GM23338 (cell line): ENCODE measurements at regions not wholly inside any gene's neighbourhood (a gene's known extent, or its start where the extent isn't known, plus 50 kb on each side); places are given as distances from the start of the nearest gene placed in this dataset.

Experiments
- ATAC-seq: fragments of 200-7000 bp; cut with Tn5 transposase; 3 replicates; pipeline ENCODE4 v1.9.1; 2020
- DNase-seq: peaks from one replicate; pipeline ENCODE4 v3.0.0-alpha.2; 2015; ENCODE audit warnings: low spot score
- H2AFZ ChIP-seq: fragments of 200-600 bp; sonication (generic); 2 replicates; pipeline ENCODE4 v1.8.0; 2016; ENCODE audit warnings: antibody characterized with exemption, mild to moderate bottlenecking, moderate library complexity
- H3F3A ChIP-seq: fragments of 200-600 bp; sonication (generic); replicated peaks from 2 replicates; pipeline ENCODE4 v1.8.0; 2017; ENCODE audit warnings: antibody characterized with exemption, mixed run types, low read depth
- H3K27ac ChIP-seq: fragments of 200-600 bp; sonication (generic); 2 replicates; pipeline ENCODE4 v1.6.1; 2016; ENCODE audit warnings: low read depth
- H3K27me3 ChIP-seq: fragments of 200-600 bp; sonication (generic); 2 replicates; pipeline ENCODE4 v1.8.0; 2016; ENCODE audit warnings: mild to moderate bottlenecking, mixed run types, moderate library complexity; ENCODE audit not compliant: insufficient read depth
- H3K36me3 ChIP-seq: fragments of 200-600 bp; sonication (generic); 2 replicates; pipeline ENCODE4 v1.8.0; 2016; ENCODE audit warnings: mild to moderate bottlenecking; ENCODE audit not compliant: insufficient read depth
- H3K4me1 ChIP-seq: fragments of 200-600 bp; sonication (generic); 2 replicates; pipeline ENCODE4 v1.8.0; 2016; ENCODE audit warnings: mild to moderate bottlenecking, moderate library complexity; ENCODE audit not compliant: insufficient read depth
- H3K4me2 ChIP-seq: fragments of 200-600 bp; sonication (generic); 2 replicates; pipeline ENCODE4 v1.7.1; 2017; ENCODE audit warnings: mixed run types
- H3K4me3 ChIP-seq: fragments of 200-600 bp; sonication (generic); 2 replicates; pipeline ENCODE4 v1.6.1; 2016; ENCODE audit warnings: mixed run types
- H3K79me2 ChIP-seq: fragments of 200-600 bp; sonication (generic); replicated peaks from 2 replicates; pipeline ENCODE4 v1.8.0; 2017; ENCODE audit warnings: mild to moderate bottlenecking; ENCODE audit not compliant: insufficient read depth
- H3K9me2 ChIP-seq: fragments of 200-600 bp; sonication (generic); 2 replicates; pipeline ENCODE4 v1.8.0; 2017; ENCODE audit not compliant: insufficient read depth
- H4K20me1 ChIP-seq: fragments of 200-600 bp; sonication (generic); replicated peaks from 2 replicates; pipeline ENCODE4 v1.8.0; 2017; ENCODE audit warnings: mild to moderate bottlenecking; ENCODE audit not compliant: insufficient read depth
- H3K27ac Mint-ChIP-seq: 2 replicates; pipeline ENCODE4 v1.8.0; 2020; ENCODE audit warnings: inconsistent platforms, mild to moderate bottlenecking, moderate library complexity, mixed read lengths
- H3K27me3 Mint-ChIP-seq: 3 replicates; pipeline ENCODE4 v1.8.0; 2022; ENCODE audit warnings: low read depth, mild to moderate bottlenecking, moderate library complexity, mixed read lengths, inconsistent platforms; ENCODE audit not compliant: insufficient read depth, poor library complexity
- H3K36me3 Mint-ChIP-seq: 3 replicates; pipeline ENCODE4 v1.8.0; 2021; ENCODE audit warnings: low read depth, mild to moderate bottlenecking, inconsistent platforms, moderate library complexity, mixed read lengths
- H3K4me1 Mint-ChIP-seq: 3 replicates; pipeline ENCODE4 v1.8.0; 2020; ENCODE audit warnings: mild to moderate bottlenecking, inconsistent platforms, mixed read lengths
- H3K4me3 Mint-ChIP-seq: 3 replicates; pipeline ENCODE4 v1.8.0; 2021; ENCODE audit warnings: moderate library complexity, mild to moderate bottlenecking, inconsistent platforms, mixed read lengths
- H3K9me3 Mint-ChIP-seq: 3 replicates; pipeline ENCODE4 v1.8.0; 2020; ENCODE audit warnings: moderate library complexity, mild to moderate bottlenecking, inconsistent platforms, mixed read lengths
- EZH2 ChIP-seq: fragments of 200-600 bp; sonication (generic); IDR thresholded peaks from one replicate; pipeline ENCODE4 v1.8.0; 2017; ENCODE audit warnings: antibody characterized with exemption, mild to moderate bottlenecking, low read depth; ENCODE audit not compliant: unreplicated experiment
- EZH2phosphoT487 ChIP-seq: fragments of 200-600 bp; sonication (generic); IDR thresholded peaks from one replicate; pipeline ENCODE4 v1.8.1; 2018; ENCODE audit warnings: antibody characterized with exemption; ENCODE audit not compliant: unreplicated experiment
- JUNB ChIP-seq: IDR thresholded peaks from one replicate; pipeline ENCODE4 v1.6.1; 2016; ENCODE audit warnings: antibody characterized with exemption; ENCODE audit not compliant: unreplicated experiment
- NANOG ChIP-seq: IDR thresholded peaks from 2 replicates; pipeline ENCODE4 v1.6.1; 2016; ENCODE audit warnings: antibody characterized with exemption, borderline replicate concordance
- POLR2AphosphoS5 ChIP-seq: IDR thresholded peaks from 2 replicates; pipeline ENCODE4 v1.6.1; 2016; ENCODE audit warnings: antibody characterized with exemption, low read depth
- STAT1 ChIP-seq: IDR thresholded peaks from one replicate; pipeline ENCODE4 v1.6.1; 2016; ENCODE audit warnings: antibody characterized with exemption; ENCODE audit not compliant: unreplicated experiment
- ZNF114 ChIP-seq: fragments of 250-450 bp; sonication (Bioruptor Pico); IDR thresholded peaks from 2 replicates; pipeline ENCODE4 v1.5.0; 2020; ENCODE audit warnings: mild to moderate bottlenecking, moderate library complexity
- ZNF331 ChIP-seq: fragments of 250-450 bp; sonication (Bioruptor Pico); IDR thresholded peaks from 2 replicates; pipeline ENCODE4 v1.5.0; 2020; ENCODE audit warnings: low read depth, mild to moderate bottlenecking, moderate library complexity
- TF ChIP-seq, protein P1 (sequence below): IDR thresholded peaks from one replicate; pipeline ENCODE4 v1.6.1; 2018; ENCODE audit warnings: antibody characterized with exemption; ENCODE audit not compliant: unreplicated experiment
- TF ChIP-seq, protein P2 (sequence below), 2 experiments: fragments of 200-600 bp in 1 of 2; sonication (generic) in 1 of 2; conservative IDR thresholded peaks; 2 replicates each; pipeline versions ENCODE4 v1.5.1 to v1.6.1; 2016 to 2017; ENCODE audit warnings: antibody characterized with exemption in 2 of 2, low read depth in 2 of 2, mild to moderate bottlenecking in 2 of 2, moderate library complexity in 1 of 2
- TF ChIP-seq, protein P3 (sequence below): fragments of 250-450 bp; sonication (Bioruptor Pico); IDR thresholded peaks from 2 replicates; pipeline ENCODE4 v1.5.0; 2020; ENCODE audit warnings: mild to moderate bottlenecking, moderate library complexity

DNA sequence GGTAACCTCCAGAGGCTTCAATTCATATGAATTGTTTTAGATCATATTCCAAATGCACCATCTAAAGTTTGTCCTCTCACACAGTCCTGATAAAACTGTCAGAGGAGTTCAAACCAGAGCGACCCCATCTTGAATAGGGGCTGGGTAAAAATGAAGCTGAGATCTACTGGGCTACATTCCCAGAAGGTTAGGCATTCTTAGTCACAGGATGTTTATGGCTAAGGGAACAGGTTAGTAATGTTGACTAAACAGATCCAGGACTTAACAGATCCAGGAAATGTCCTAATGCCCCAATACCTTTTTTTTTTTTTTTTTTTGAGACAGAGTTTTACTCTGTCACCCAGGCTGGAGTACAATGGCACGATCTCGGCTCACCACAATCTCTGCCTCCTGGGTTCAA is 192.6 kb upstream of the PRDM9 start (continued):
- TF ChIP-seq JUNB (no peak), ZNF331 (CRISPR knock-in tag) (no peak), ZNF114 (CRISPR knock-in tag) (no peak), STAT1 (no peak)
- TF ChIP-seq, protein P1, sequence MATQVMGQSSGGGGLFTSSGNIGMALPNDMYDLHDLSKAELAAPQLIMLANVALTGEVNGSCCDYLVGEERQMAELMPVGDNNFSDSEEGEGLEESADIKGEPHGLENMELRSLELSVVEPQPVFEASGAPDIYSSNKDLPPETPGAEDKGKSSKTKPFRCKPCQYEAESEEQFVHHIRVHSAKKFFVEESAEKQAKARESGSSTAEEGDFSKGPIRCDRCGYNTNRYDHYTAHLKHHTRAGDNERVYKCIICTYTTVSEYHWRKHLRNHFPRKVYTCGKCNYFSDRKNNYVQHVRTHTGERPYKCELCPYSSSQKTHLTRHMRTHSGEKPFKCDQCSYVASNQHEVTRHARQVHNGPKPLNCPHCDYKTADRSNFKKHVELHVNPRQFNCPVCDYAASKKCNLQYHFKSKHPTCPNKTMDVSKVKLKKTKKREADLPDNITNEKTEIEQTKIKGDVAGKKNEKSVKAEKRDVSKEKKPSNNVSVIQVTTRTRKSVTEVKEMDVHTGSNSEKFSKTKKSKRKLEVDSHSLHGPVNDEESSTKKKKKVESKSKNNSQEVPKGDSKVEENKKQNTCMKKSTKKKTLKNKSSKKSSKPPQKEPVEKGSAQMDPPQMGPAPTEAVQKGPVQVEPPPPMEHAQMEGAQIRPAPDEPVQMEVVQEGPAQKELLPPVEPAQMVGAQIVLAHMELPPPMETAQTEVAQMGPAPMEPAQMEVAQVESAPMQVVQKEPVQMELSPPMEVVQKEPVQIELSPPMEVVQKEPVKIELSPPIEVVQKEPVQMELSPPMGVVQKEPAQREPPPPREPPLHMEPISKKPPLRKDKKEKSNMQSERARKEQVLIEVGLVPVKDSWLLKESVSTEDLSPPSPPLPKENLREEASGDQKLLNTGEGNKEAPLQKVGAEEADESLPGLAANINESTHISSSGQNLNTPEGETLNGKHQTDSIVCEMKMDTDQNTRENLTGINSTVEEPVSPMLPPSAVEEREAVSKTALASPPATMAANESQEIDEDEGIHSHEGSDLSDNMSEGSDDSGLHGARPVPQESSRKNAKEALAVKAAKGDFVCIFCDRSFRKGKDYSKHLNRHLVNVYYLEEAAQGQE: no peak

DNA sequence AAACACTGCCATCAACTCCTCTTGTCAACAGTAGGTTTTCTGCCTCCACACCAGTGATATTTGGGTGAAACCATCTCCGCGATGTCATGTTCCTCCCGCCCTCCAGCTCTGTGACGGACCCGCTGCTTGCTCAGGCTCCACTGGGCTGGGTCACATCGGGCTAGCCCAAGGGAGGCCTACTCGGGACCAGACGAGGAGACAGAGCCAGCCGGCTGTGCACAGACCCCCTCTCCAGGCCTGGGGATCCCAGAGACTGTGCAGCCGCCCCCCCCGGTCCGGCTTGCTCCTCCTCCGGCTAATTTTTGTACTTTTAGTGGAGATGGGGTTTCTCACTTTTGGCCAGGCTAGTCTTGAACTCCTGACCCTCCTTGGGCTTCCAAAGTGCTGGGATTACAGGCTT is 202.4 kb upstream of the PRDM9 start:
- no peak overlapping the region for H3K4me3 Mint-ChIP-seq
- H3K27me3 Mint-ChIP-seq: peaks cover 4% of the 10 kb centered on the region
- H3K27ac Mint-ChIP-seq: no peak overlapping the region
- TF ChIP-seq ZNF114 (CRISPR knock-in tag) (no peak), NANOG (no peak), EZH2 (no peak), POLR2AphosphoS5 (no peak), STAT1 (no peak), EZH2phosphoT487 (no peak), JUNB (no peak), ZNF331 (CRISPR knock-in tag) (no peak)
- TF ChIP-seq, protein P2, sequence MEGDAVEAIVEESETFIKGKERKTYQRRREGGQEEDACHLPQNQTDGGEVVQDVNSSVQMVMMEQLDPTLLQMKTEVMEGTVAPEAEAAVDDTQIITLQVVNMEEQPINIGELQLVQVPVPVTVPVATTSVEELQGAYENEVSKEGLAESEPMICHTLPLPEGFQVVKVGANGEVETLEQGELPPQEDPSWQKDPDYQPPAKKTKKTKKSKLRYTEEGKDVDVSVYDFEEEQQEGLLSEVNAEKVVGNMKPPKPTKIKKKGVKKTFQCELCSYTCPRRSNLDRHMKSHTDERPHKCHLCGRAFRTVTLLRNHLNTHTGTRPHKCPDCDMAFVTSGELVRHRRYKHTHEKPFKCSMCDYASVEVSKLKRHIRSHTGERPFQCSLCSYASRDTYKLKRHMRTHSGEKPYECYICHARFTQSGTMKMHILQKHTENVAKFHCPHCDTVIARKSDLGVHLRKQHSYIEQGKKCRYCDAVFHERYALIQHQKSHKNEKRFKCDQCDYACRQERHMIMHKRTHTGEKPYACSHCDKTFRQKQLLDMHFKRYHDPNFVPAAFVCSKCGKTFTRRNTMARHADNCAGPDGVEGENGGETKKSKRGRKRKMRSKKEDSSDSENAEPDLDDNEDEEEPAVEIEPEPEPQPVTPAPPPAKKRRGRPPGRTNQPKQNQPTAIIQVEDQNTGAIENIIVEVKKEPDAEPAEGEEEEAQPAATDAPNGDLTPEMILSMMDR (conservative IDR thresholded peaks at IDR 0.05; ENCODE audit: low read depth in 2 of 2): no peak
- TF ChIP-seq, protein P3, sequence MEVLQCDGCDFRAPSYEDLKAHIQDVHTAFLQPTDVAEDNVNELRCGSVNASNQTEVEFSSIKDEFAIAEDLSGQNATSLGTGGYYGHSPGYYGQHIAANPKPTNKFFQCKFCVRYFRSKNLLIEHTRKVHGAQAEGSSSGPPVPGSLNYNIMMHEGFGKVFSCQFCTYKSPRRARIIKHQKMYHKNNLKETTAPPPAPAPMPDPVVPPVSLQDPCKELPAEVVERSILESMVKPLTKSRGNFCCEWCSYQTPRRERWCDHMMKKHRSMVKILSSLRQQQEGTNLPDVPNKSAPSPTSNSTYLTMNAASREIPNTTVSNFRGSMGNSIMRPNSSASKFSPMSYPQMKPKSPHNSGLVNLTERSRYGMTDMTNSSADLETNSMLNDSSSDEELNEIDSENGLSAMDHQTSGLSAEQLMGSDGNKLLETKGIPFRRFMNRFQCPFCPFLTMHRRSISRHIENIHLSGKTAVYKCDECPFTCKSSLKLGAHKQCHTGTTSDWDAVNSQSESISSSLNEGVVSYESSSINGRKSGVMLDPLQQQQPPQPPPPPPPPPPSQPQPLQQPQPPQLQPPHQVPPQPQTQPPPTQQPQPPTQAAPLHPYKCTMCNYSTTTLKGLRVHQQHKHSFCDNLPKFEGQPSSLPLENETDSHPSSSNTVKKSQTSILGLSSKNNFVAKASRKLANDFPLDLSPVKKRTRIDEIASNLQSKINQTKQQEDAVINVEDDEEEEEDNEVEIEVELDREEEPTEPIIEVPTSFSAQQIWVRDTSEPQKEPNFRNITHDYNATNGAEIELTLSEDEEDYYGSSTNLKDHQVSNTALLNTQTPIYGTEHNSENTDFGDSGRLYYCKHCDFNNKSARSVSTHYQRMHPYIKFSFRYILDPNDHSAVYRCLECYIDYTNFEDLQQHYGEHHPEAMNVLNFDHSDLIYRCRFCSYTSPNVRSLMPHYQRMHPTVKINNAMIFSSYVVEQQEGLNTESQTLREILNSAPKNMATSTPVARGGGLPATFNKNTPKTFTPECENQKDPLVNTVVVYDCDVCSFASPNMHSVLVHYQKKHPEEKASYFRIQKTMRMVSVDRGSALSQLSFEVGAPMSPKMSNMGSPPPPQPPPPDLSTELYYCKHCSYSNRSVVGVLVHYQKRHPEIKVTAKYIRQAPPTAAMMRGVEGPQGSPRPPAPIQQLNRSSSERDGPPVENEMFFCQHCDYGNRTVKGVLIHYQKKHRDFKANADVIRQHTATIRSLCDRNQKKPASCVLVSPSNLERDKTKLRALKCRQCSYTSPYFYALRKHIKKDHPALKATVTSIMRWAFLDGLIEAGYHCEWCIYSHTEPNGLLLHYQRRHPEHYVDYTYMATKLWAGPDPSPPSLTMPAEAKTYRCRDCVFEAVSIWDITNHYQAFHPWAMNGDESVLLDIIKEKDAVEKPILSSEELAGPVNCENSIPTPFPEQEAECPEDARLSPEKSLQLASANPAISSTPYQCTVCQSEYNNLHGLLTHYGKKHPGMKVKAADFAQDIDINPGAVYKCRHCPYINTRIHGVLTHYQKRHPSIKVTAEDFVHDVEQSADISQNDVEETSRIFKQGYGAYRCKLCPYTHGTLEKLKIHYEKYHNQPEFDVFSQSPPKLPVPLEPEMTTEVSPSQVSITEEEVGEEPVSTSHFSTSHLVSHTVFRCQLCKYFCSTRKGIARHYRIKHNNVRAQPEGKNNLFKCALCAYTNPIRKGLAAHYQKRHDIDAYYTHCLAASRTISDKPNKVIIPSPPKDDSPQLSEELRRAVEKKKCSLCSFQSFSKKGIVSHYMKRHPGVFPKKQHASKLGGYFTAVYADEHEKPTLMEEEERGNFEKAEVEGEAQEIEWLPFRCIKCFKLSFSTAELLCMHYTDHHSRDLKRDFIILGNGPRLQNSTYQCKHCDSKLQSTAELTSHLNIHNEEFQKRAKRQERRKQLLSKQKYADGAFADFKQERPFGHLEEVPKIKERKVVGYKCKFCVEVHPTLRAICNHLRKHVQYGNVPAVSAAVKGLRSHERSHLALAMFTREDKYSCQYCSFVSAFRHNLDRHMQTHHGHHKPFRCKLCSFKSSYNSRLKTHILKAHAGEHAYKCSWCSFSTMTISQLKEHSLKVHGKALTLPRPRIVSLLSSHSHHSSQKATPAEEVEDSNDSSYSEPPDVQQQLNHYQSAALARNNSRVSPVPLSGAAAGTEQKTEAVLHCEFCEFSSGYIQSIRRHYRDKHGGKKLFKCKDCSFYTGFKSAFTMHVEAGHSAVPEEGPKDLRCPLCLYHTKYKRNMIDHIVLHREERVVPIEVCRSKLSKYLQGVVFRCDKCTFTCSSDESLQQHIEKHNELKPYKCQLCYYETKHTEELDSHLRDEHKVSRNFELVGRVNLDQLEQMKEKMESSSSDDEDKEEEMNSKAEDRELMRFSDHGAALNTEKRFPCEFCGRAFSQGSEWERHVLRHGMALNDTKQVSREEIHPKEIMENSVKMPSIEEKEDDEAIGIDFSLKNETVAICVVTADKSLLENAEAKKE (CRISPR knock-in tag): no peak

More for the DNA sequence above, 202.4 kb upstream of the PRDM9 start:
- no peak for DNase-seq
- Mint-ChIP-seq H3K36me3 (peaks cover 5% of the 10 kb centered on the region; the same call in 2 of the 3 replicates), H3K4me1 (no peaks in the 10 kb centered on the region), H3K9me3 (peaks cover 2% of the 10 kb centered on the region; the same call in 1 of the 3 replicates)
- Histone ChIP-seq H3K9me2 (no peaks in the 10 kb centered on the region), H3K27ac (no peak overlapping the region), H3K36me3 (no peaks in the 10 kb centered on the region), H2AFZ (no peak overlapping the region), H3K4me1 (no peaks in the 10 kb centered on the region), H4K20me1 (no peaks in the 10 kb centered on the region), H3K4me2 (no peak overlapping the region), H3K27me3 (no peaks in the 10 kb centered on the region), H3K4me3 (no peak overlapping the region), H3K79me2 (no peaks in the 10 kb centered on the region), H3F3A (no peaks in the 10 kb centered on the region)
- no peak for ATAC-seq
